LHCN-M2 (cell line): ENCODE measurements at regions not wholly inside any gene's neighbourhood (a gene's known extent, or its start where the extent isn't known, plus 50 kb on each side); places are given as distances from the start of the nearest gene placed in this dataset.
"Not testable (repeated sequence)": the region's sequence is repeated elsewhere in the genome, so short reads cannot be mapped to it uniquely, and the experiment has no call there.

Experiments used
- DNase-seq: peaks from one replicate; pipeline ENCODE4 v3.0.0-alpha.2; 2012; ENCODE audit warnings: low read depth

DNA sequence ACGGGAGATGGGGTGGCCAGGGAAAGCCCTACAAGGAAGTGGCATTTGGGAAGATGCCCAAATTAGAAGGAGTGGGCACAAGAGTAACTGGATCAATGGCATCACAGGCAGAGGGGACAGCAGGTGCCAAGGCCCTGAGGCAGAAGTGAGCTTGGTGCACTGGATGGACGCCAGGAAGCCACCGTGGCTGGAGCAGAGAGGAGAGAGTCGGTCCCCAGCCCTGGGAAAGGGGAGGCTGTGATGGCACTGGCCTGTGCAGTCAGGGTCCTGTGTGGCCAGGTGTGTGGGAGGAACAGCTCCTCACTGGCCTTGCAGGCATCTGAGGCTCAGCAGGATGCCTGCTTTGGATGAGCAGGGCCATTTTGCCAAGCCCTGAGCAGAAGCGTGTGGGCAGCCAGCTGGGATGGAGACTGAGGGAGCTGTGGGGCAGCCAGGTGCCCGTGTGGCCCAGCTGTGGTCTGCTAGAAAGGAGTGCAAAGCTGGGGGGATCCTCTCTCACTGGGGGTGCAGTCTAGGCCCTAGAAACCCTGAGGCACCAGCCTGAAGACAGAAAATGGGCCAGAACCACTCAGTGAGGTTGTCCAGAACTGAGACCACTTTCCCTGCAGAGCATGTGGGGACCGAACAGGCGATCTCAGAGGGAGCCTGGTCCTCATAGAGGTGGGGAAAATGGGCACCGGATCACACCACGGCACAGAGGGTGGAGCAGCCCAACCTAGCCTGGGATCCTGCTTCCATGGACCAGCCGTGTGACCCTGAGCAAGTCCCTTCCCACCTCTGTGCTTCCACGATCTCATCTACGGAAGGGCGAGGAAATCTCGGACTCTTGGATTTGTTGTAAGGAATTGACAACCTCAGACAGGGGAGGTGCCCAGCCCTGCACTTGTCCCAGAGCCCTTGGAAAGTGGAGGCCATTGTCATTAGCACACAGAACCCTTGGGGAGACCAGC is 78.6 kb upstream of the RTL6 start:
- no peak for DNase-seq

DNA sequence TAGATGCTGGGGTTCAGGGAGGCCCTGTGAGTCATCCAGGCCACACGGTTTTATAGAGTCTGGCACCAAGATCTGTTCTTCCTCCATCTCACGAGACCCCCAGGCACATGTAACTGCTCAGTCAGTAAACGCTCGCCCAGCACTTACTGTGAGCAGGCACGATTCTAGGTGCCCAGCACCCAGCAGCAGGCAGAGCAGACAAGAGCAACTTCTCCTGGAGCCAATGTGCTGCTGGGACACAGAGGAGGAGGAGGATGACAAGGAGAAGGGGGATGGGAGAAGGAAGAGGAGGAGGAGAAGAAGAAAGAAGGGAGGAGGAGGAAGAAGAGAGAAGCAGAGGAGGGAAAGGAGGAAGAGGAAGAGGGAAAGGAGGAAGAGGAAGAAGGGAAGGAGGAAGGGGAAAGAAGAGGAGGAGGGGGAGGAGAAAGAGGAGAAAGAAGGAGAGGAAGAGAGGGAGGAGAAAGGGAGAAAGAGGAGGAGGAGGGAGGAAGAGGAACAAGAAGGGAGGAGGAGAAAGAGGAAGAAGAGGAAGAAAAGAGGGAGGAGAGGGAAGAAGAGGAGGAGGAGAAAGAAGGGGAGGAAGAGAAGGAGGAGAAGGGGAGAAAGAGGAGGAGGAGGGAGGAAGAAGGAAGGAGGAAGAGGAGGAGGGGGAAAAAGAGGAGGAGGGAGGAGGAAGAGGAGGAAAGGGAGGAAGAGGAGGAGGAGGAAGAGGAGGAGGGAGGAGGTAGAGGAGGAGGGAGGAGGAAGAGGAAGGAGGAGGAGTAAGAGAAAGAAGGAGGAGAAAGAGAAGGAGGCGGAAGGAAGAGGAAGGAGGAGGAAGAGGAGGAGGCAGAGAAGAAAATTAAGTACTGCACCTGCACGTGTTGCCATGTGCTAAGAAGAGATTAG is 77.6 kb upstream of the RTL6 start:
- DNase-seq, result no peak

- DNase-seq, result no peak
These were observed 76.8 kb upstream of the RTL6 start for GRCh38 chr22:44574640-44575380.

DNA sequence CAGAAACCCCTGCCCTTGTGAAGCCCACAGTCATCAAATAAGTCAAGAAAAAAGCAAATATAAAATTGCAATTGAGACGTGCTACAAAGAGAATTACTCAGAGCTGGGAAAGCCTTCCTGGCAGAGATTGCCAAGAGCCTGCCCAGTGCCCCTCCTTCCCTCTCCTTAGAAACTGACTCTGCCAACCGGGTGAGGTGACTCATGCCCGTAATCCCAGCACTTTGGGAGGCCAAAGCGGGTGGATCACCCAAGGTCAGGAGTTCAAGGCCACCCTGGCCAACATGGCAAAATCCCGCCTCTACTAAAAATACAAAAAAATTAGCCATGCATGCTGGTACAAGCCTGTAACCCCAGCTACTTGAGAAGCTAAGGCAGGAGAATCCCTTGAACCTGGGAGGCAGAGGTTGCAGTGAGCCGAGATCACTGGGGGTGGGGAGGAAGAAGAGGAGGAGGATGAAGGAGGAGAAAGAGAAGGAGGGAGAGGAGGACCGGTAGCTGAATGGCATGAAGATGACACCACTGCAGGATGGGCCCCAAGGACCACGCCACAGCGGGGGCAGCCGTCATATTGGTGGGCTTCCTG is 76.1 kb upstream of the RTL6 start:
- peak; percentile 90 for DNase-seq

DNA sequence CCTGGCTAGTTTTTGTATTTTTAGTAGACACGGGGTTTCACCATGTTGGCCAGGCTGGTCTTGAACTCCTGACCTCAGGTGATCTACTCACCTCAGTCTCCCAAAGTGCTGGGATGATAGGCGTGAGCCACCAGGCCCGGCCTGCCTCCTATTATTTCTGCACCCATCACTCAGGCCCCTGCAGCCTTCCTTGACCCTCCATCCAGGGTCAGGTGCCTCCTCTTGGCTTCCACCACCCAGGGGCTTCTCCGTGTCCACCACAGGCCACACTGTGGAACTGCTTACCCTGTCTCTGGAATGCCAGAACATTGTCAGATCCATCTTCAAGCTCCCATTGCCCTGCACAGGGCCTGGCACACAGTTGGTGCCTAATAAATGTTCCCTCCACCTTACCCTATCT is 75.4 kb upstream of the RTL6 start:
- DNase-seq, result no peak

DNA sequence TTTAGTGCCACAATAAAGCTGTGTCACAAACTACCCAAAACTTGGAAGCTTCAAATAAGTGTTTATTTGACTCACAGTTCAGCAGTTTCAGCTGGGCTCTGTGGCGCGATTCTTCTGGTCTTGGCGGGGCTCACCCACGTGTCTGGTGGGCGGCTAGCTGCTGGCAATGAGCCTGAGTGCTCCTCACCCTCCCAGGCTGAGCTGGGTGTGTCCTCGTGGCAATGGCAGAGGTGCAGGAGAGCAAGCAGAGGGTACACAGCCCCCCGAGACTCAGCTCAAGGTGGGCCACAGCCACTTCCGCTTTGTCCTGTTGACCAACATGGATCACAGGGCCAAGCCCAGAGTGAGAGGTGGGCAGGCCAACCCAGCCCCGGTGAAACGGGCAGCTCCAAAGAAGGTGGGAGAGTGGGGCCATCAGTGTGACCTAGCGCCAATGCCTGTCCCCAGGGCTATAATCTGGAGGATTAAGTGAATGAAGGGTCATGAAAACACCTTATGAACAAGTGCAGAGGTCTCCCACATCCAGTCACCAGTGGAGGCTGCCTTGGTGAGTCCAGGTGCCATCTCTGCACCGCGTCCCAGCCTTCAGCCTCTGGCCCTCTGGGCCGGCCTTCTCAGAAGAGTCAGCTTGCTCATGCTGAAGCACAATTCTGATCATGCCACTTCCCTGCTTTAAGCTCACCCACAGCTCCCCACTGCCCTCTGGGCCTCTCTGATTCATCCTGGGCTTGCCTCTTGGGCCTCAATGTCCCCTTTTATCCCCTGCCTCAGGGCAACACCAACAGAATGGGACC is 74.6 kb upstream of the RTL6 start:
- DNase-seq, result no peak

DNA sequence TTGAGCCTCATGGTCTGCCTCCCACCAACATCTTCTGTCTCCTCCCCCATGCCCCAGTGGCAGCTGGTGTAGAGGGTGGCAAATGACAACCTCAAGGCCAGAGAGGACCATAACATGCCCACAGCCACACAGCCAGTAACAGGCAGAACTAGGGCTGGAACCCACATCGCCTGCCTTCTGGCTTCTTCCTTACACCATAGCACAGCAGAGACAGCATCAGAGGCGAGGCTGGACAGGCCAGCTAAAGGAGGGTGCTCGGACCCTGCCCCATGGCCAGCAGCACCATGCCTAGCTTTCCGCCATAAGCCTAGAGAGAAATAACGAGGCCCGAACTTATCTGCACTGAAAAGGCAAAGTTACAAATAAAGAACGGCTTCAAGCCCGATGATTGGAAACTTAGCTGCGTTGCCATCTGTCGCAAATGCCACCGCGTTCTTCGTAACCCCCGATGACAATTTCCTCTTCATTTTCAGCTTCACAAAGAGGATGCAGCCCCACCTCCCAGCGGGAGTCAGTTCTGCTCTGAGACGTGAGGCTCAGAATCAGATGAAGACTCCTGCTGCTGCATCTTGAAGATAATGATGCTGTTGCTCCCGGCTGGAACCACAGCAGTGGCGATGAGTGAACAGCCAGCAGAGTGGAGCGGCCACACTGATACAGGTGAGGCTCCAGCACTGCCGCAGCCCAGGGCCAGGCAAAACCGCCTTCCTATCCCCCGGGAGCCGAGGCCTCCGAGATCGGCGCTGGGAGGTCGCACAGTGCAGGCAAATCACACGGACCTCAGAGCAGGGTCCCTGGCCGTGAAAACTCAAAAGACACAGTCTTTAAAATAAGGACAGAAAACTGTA is 73.8 kb upstream of the RTL6 start:
- DNase-seq, result no peak

DNA sequence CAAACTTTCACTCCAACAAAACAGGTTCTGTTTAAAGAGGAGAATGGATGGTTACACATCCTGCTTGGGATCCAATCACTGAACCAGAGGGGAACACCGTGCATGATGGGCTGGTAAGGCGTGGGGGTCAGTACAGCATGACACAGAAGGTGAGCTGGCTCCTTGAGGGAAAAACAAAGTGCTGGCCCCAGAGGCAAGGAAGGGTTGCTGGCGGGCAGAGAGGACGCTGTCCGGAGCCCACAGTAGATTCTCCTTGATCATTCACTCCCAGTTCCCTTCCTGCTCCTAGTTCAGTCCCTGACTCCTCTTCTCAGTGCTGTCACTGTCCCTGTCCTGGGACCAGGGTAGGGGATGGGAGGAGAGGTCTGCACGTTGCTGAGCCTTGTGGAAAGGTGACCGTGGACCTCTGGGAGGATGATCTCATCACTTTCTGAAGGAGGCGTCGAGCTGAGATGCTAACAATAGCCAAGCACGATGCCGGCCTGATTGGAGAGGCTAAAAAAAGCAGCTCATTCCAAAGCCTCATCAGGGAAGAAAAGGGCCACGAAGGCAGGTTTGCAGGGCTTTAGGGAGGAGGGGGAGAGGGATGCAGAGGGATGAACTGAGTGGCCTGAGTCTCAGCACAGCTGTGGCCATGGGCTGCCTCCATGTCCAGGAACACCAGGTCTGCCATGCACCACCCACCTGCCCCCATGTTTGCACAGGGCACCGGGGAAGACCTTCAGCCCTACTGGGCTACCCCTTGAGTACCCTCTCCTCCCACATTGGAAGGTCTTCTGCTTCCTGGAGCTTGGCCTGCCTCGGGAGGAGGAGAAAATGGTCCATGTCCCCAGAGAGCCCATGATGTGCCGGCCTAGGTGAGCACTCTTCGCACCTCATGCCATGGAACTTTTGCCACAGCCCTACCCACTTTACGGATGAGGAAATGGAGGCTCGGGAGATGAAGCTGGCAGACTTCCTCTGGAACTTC is 72.7 kb upstream of the RTL6 start:
- DNase-seq, result no peak

DNA sequence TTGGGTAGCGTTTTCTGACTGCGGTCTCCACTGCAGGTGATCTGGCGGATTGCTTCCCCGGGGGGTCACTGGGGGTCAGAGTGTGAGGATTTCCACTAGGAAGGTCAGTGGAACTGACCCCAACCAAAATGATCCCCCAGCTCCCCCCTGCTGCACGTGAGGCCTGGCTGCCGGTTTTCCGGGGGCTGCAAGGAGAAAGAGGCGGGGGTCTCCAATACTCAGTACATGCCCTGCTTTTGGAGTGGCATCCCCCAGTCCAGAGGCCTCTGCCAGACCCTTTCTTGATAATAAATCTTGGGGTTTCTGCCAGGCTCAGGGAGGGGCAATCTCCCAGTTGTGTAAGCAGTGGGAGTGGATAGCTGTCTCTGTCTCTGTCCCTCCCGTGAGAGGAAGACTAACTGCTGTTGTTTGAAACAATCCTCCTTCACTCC is 71.5 kb upstream of the RTL6 start:
- DNase-seq, result no peak

- DNase-seq, result peak; percentile 38
These were observed 69.9 kb upstream of the RTL6 start for GRCh38 chr22:44567846-44568493.

- not testable (repeated sequence) for DNase-seq
These were observed 69.4 kb upstream of the RTL6 start for GRCh38 chr22:44567378-44567841.

GRCh38 chr22:44566911-44567310 is 68.9 kb upstream of the RTL6 start:
- DNase-seq, result no peak

DNA sequence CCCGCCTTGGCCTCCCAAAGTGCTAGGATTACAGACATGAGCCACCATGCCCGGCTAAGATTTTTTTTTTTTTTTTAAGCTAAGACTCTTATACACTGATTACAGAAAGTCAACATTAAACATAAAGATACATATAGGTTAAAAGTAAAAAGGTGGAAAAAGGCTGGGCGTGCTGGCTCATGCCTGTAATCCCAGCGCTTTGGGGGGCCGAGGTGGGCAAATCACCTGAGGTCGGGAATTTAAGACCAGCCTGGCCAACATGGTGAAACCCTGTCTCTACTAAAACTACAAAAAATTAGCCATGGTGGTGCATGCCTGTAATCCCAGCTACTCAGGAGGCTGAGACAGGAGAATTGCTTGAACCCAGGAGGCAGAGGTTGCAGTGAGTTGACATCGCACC is 64.6 kb upstream of the RTL6 start:
- DNase-seq, result not testable (repeated sequence)

DNA sequence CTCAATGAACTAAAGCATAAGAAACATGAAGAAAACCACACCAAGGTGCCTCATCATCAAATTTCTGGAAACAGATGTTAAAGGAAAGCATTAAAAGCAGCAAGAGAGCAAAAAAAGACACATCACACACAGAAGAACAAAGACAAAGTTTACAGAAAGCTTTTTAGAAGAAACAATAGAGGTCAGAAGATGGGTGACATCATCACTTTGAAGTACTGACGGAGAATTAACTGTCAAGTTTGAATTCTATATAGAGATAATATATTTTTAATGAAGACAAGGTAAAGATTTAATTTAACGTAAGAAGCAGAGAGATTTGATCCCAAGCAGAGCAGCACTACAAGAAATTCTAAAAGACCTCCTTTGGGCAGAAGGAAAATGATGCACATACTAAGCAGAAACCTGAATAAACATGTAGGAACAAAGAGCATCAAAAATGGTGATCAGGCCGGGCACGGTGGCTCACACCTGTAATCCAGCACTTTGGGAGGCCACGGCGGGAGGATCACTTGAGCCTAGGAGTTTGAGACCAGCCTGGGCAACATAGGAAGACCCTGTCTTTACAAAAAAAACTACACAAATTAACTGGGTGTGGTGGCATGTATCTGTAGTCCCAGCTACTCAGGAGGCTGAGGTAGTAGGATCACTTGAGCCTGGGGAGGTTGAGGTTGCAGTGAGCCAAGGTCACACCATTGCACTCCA is 63.3 kb upstream of the RTL6 start:
- no peak for DNase-seq

- peak; percentile 50 for DNase-seq
These were observed 60.6 kb upstream of the RTL6 start for GRCh38 chr22:44558671-44559070.

DNA sequence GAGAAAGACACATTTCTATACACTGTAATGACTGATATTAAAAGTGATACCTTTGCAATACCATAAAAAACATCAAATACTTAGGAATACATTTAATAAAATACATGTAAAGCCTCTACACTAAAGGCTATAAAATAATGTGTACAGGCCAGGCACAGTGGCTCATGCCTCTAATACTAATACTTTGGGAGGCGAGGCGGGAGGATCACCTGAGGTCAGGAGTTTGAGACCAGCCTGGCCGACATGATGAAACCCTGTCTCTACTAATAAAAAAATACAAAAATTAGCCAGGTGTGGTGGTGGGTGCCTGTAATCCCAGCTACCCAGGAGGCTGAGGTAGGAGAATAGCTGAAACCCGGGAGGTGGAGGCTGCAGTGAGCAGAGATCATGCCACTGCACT is 59.8 kb upstream of the RTL6 start:
- DNase-seq, result not testable (repeated sequence)
